Stimulated activated naive CD8-positive, alpha-beta T cell treated with anti-CD3 and anti-CD28 coated beads, Interleukin-15, Interleukin-2, amounts not matched to agents 100 ng/mL and 50 ng/mL, for 24 hours (primary cell): ENCODE measurements at regions not wholly inside any gene's neighbourhood (a gene's known extent, or its start where the extent isn't known, plus 50 kb on each side); places are given as distances from the start of the nearest gene placed in this dataset.
"Not testable (repeated sequence)": the region's sequence is repeated elsewhere in the genome, so short reads cannot be mapped to it uniquely, and the experiment has no call there.

Experiments
- H3K27ac Mint-ChIP-seq: one replicate; pipeline ENCODE4 v1.8.0; 2021; ENCODE audit warnings: mild to moderate bottlenecking, mixed read lengths
- H3K27me3 Mint-ChIP-seq: one replicate; pipeline ENCODE4 v1.8.0; 2021; ENCODE audit warnings: mixed read lengths
- H3K36me3 Mint-ChIP-seq: one replicate; pipeline ENCODE4 v1.8.0; 2021; ENCODE audit warnings: low read depth, mixed read lengths
- H3K4me1 Mint-ChIP-seq: one replicate; pipeline ENCODE4 v1.8.0; 2021; ENCODE audit warnings: low read depth, mixed read lengths
- H3K4me3 Mint-ChIP-seq: one replicate; pipeline ENCODE4 v1.8.0; 2021; ENCODE audit warnings: mild to moderate bottlenecking, mixed read lengths
- H3K9me3 Mint-ChIP-seq: one replicate; pipeline ENCODE4 v1.8.0; 2021; ENCODE audit warnings: mixed read lengths

- no peaks in the 10 kb centered on the region for H3K4me1 Mint-ChIP-seq
- H3K27ac Mint-ChIP-seq: no peak overlapping the region
- H3K27me3 Mint-ChIP-seq: no peaks in the 10 kb centered on the region
- no peaks in the 10 kb centered on the region for H3K9me3 Mint-ChIP-seq
- H3K36me3 Mint-ChIP-seq: no peaks in the 10 kb centered on the region
- no peak overlapping the region for H3K4me3 Mint-ChIP-seq
These were observed 51.3 kb upstream of the LARGE1 start for GRCh38 chr22:33971561-33971961.

- H3K27me3 Mint-ChIP-seq: no peaks in the 10 kb centered on the region
- no peak overlapping the region for H3K27ac Mint-ChIP-seq
- no peaks in the 10 kb centered on the region for H3K4me1 Mint-ChIP-seq
- H3K9me3 Mint-ChIP-seq: no peaks in the 10 kb centered on the region
- H3K36me3 Mint-ChIP-seq: no peaks in the 10 kb centered on the region
- H3K4me3 Mint-ChIP-seq: no peak overlapping the region
These were observed 55.6 kb upstream of the LARGE1 start for GRCh38 chr22:33975841-33976240.

GRCh38 chr22:33983558-33983957 is 63.3 kb upstream of the LARGE1 start:
- no peak overlapping the region for H3K4me3 Mint-ChIP-seq
- no peak overlapping the region for H3K27ac Mint-ChIP-seq
- no peaks in the 10 kb centered on the region for H3K4me1 Mint-ChIP-seq

GRCh38 chr22:33984211-33984610 is 63.9 kb upstream of the LARGE1 start:
- no peak overlapping the region for H3K4me3 Mint-ChIP-seq
- no peaks in the 10 kb centered on the region for H3K36me3 Mint-ChIP-seq
- no peaks in the 10 kb centered on the region for H3K4me1 Mint-ChIP-seq
- H3K27ac Mint-ChIP-seq: no peak overlapping the region
- peaks cover 4% of the 10 kb centered on the region for H3K27me3 Mint-ChIP-seq
- peaks cover 3% of the 10 kb centered on the region for H3K9me3 Mint-ChIP-seq

More at GRCh38 chr22:33983558-33983957, 63.3 kb upstream of the LARGE1 start:
- peaks cover 3% of the 10 kb centered on the region for H3K9me3 Mint-ChIP-seq
- H3K36me3 Mint-ChIP-seq: no peaks in the 10 kb centered on the region
- peaks cover 4% of the 10 kb centered on the region for H3K27me3 Mint-ChIP-seq

- H3K27me3 Mint-ChIP-seq: peaks cover 4% of the 10 kb centered on the region
- no peaks in the 10 kb centered on the region for H3K4me1 Mint-ChIP-seq
- H3K36me3 Mint-ChIP-seq: no peaks in the 10 kb centered on the region
- H3K4me3 Mint-ChIP-seq: no peak overlapping the region
- H3K9me3 Mint-ChIP-seq: peaks cover 3% of the 10 kb centered on the region
- no peak overlapping the region for H3K27ac Mint-ChIP-seq
These were observed 64.5 kb upstream of the LARGE1 start for GRCh38 chr22:33984656-33985285.

GRCh38 chr22:33985506-33985905 is 65.2 kb upstream of the LARGE1 start:
- no peaks in the 10 kb centered on the region for H3K36me3 Mint-ChIP-seq
- peaks cover 4% of the 10 kb centered on the region for H3K27me3 Mint-ChIP-seq
- H3K27ac Mint-ChIP-seq: no peak overlapping the region
- no peak overlapping the region for H3K4me3 Mint-ChIP-seq
- peaks cover 3% of the 10 kb centered on the region for H3K9me3 Mint-ChIP-seq
- no peaks in the 10 kb centered on the region for H3K4me1 Mint-ChIP-seq

- H3K27me3 Mint-ChIP-seq: peaks cover 4% of the 10 kb centered on the region
- H3K27ac Mint-ChIP-seq: no peak overlapping the region
- no peaks in the 10 kb centered on the region for H3K36me3 Mint-ChIP-seq
- H3K9me3 Mint-ChIP-seq: peaks cover 3% of the 10 kb centered on the region
- H3K4me3 Mint-ChIP-seq: no peak overlapping the region
- H3K4me1 Mint-ChIP-seq: no peaks in the 10 kb centered on the region
These were observed 66.0 kb upstream of the LARGE1 start for GRCh38 chr22:33986167-33986771.

- no peak overlapping the region for H3K4me3 Mint-ChIP-seq
- no peaks in the 10 kb centered on the region for H3K4me1 Mint-ChIP-seq
- peaks cover 3% of the 10 kb centered on the region for H3K9me3 Mint-ChIP-seq
- no peaks in the 10 kb centered on the region for H3K36me3 Mint-ChIP-seq
- no peak overlapping the region for H3K27ac Mint-ChIP-seq
- H3K27me3 Mint-ChIP-seq: peaks cover 4% of the 10 kb centered on the region
These were observed 66.7 kb upstream of the LARGE1 start for GRCh38 chr22:33986954-33987353.

- not testable (repeated sequence) for H3K4me1 Mint-ChIP-seq, H3K27me3 Mint-ChIP-seq, H3K36me3 Mint-ChIP-seq, H3K9me3 Mint-ChIP-seq, H3K4me3 Mint-ChIP-seq, H3K27ac Mint-ChIP-seq
These were observed 69.0 kb upstream of the LARGE1 start for GRCh38 chr22:33989263-33989662.

GRCh38 chr22:33991620-33992019 is 71.3 kb upstream of the LARGE1 start:
- no peaks in the 10 kb centered on the region for H3K36me3 Mint-ChIP-seq
- peaks cover 4% of the 10 kb centered on the region for H3K9me3 Mint-ChIP-seq
- H3K27ac Mint-ChIP-seq: no peak overlapping the region
- no peak overlapping the region for H3K4me3 Mint-ChIP-seq
- H3K4me1 Mint-ChIP-seq: no peaks in the 10 kb centered on the region
- peaks cover 5% of the 10 kb centered on the region for H3K27me3 Mint-ChIP-seq

GRCh38 chr22:33996824-33997223 is 76.5 kb upstream of the LARGE1 start:
- H3K9me3 Mint-ChIP-seq: peaks cover 22% of the 10 kb centered on the region
- H3K27me3 Mint-ChIP-seq: peaks cover 5% of the 10 kb centered on the region
- no peak overlapping the region for H3K27ac Mint-ChIP-seq
- H3K4me1 Mint-ChIP-seq: no peaks in the 10 kb centered on the region
- no peak overlapping the region for H3K4me3 Mint-ChIP-seq
- H3K36me3 Mint-ChIP-seq: no peaks in the 10 kb centered on the region

GRCh38 chr22:34000879-34001526 is 80.7 kb upstream of the LARGE1 start:
- H3K9me3 Mint-ChIP-seq: peaks cover 39% of the 10 kb centered on the region
- H3K4me3 Mint-ChIP-seq: no peak overlapping the region
- no peaks in the 10 kb centered on the region for H3K36me3 Mint-ChIP-seq
- H3K27me3 Mint-ChIP-seq: no peaks in the 10 kb centered on the region
- no peaks in the 10 kb centered on the region for H3K4me1 Mint-ChIP-seq
- no peak overlapping the region for H3K27ac Mint-ChIP-seq

- H3K4me1 Mint-ChIP-seq: no peaks in the 10 kb centered on the region
- no peak overlapping the region for H3K4me3 Mint-ChIP-seq
- no peaks in the 10 kb centered on the region for H3K36me3 Mint-ChIP-seq
- H3K27me3 Mint-ChIP-seq: no peaks in the 10 kb centered on the region
- H3K27ac Mint-ChIP-seq: no peak overlapping the region
- peaks cover 39% of the 10 kb centered on the region for H3K9me3 Mint-ChIP-seq
These were observed 81.6 kb upstream of the LARGE1 start for GRCh38 chr22:34001701-34002466.

GRCh38 chr22:34004058-34004457 is 83.8 kb upstream of the LARGE1 start:
- peaks cover 3% of the 10 kb centered on the region for H3K27me3 Mint-ChIP-seq
- no peak overlapping the region for H3K27ac Mint-ChIP-seq
- no peaks in the 10 kb centered on the region for H3K36me3 Mint-ChIP-seq
- peaks cover 35% of the 10 kb centered on the region for H3K9me3 Mint-ChIP-seq
- no peak overlapping the region for H3K4me3 Mint-ChIP-seq
- no peaks in the 10 kb centered on the region for H3K4me1 Mint-ChIP-seq

GRCh38 chr22:34010259-34010658 is 90.0 kb upstream of the LARGE1 start:
- H3K36me3 Mint-ChIP-seq: no peaks in the 10 kb centered on the region
- H3K4me1 Mint-ChIP-seq: no peaks in the 10 kb centered on the region
- peaks cover 18% of the 10 kb centered on the region for H3K9me3 Mint-ChIP-seq
- H3K27ac Mint-ChIP-seq: no peak overlapping the region
- H3K27me3 Mint-ChIP-seq: peaks cover 3% of the 10 kb centered on the region
- no peak overlapping the region for H3K4me3 Mint-ChIP-seq
